ENCODE measurements at regions not wholly inside any gene's neighbourhood (a gene's known extent, or its start where the extent isn't known, plus 50 kb on each side); places are given as distances from the start of the nearest gene placed in this dataset.

- intact Hi-C loops (cut with micrococcal nuclease), result loop anchor here (10.0 kb wide), 1 partner anchor 216 kb away; no protein-coding TSS in a partner anchor
- CTCF ChIA-PET, result interaction anchor here (0.6 to 2.7 kb wide), 2 partner anchors 59 to 65 kb away, joined by 3 to 5 read pairs; no protein-coding TSS in a partner anchor
- peaks cover 25% of the 10 kb centered on the region for H3K27me3 Mint-ChIP-seq (ENCODE audit: low read depth)
Observed at GRCh38 chr22:22420580-22420979, 88.0 kb downstream of the ZNF280B start.

GRCh38 chr22:22421392-22421791 is 87.2 kb downstream of the ZNF280B start:
- CTCF ChIA-PET, result interaction anchor here (1.1 to 2.7 kb wide), 4 partner anchors 16 to 66 kb away, joined by 3 to 7 read pairs (median 4); no protein-coding TSS in a partner anchor
- intact Hi-C loops (cut with micrococcal nuclease), result loop anchor here (10.0 kb wide), 1 partner anchor 217 kb away; no protein-coding TSS in a partner anchor
- peaks cover 18% of the 10 kb centered on the region for H3K27me3 Mint-ChIP-seq (ENCODE audit: low read depth)
- H3K27ac Mint-ChIP-seq, result no peak overlapping the region
- DNase-seq, result no peak
- H3K36me3 Mint-ChIP-seq (ENCODE audit: low read depth), result no peaks in the 10 kb centered on the region
- no peaks in the 10 kb centered on the region for H3K4me1 Mint-ChIP-seq (ENCODE audit: low read depth)
- H3K4me3 Mint-ChIP-seq, result no peak overlapping the region
- no peaks in the 10 kb centered on the region for H3K9me3 Mint-ChIP-seq

More at GRCh38 chr22:22420580-22420979, 88.0 kb downstream of the ZNF280B start:
- no peak for DNase-seq
- Mint-ChIP-seq H3K4me3 (no peak overlapping the region), H3K9me3 (no peaks in the 10 kb centered on the region), H3K36me3 (ENCODE audit: low read depth) (no peaks in the 10 kb centered on the region), H3K27ac (no peak overlapping the region), H3K4me1 (ENCODE audit: low read depth) (no peaks in the 10 kb centered on the region)

GRCh38 chr22:22422629-22423112 is 85.9 kb downstream of the ZNF280B start:
- CTCF ChIA-PET, result interaction anchor here (0.7 to 2.7 kb wide), 14 partner anchors 9 to 331 kb away, joined by 3 to 18 read pairs (median 4); no protein-coding TSS in a partner anchor
- Mint-ChIP-seq H3K4me3 (no peak overlapping the region), H3K4me1 (ENCODE audit: low read depth) (no peaks in the 10 kb centered on the region), H3K36me3 (ENCODE audit: low read depth) (no peaks in the 10 kb centered on the region), H3K27me3 (ENCODE audit: low read depth) (peaks cover 10% of the 10 kb centered on the region), H3K27ac (no peak overlapping the region), H3K9me3 (no peaks in the 10 kb centered on the region)
- DNase-seq, result peak; percentile 85
- intact Hi-C loops (cut with micrococcal nuclease), result loop anchor here (2.0 to 10.0 kb wide), 2 partner anchors 66 to 218 kb away; no protein-coding TSS in a partner anchor

GRCh38 chr22:22423681-22424080 is 84.9 kb downstream of the ZNF280B start:
- Mint-ChIP-seq H3K9me3 (no peaks in the 10 kb centered on the region), H3K27ac (no peak overlapping the region), H3K4me3 (no peak overlapping the region), H3K4me1 (ENCODE audit: low read depth) (no peaks in the 10 kb centered on the region), H3K36me3 (ENCODE audit: low read depth) (no peaks in the 10 kb centered on the region), H3K27me3 (ENCODE audit: low read depth) (peaks cover 8% of the 10 kb centered on the region)
- CTCF ChIA-PET, result no interaction called here
- DNase-seq, result no peak
- intact Hi-C loops (cut with micrococcal nuclease), result loop anchor here (2.0 to 10.0 kb wide), 2 partner anchors 67 to 219 kb away; no protein-coding TSS in a partner anchor

GRCh38 chr22:22424210-22424800 is 84.2 kb downstream of the ZNF280B start:
- Mint-ChIP-seq H3K9me3 (no peaks in the 10 kb centered on the region), H3K4me1 (ENCODE audit: low read depth) (no peaks in the 10 kb centered on the region), H3K4me3 (no peak overlapping the region), H3K36me3 (ENCODE audit: low read depth) (no peaks in the 10 kb centered on the region), H3K27me3 (ENCODE audit: low read depth) (peaks cover 6% of the 10 kb centered on the region), H3K27ac (no peak overlapping the region)
- no peak for DNase-seq
- intact Hi-C loops (cut with micrococcal nuclease), result loop anchor here (10.0 kb wide), 1 partner anchor 220 kb away; no protein-coding TSS in a partner anchor
- CTCF ChIA-PET, result interaction anchor here (0.6 kb wide), 1 partner anchor 101 kb away, joined by 5 read pairs; no protein-coding TSS in a partner anchor

GRCh38 chr22:22424956-22425355 is 83.6 kb downstream of the ZNF280B start:
- intact Hi-C loops (cut with micrococcal nuclease), result loop anchor here (10.0 kb wide), 1 partner anchor 220 kb away; no protein-coding TSS in a partner anchor
- Mint-ChIP-seq H3K36me3 (ENCODE audit: low read depth) (no peaks in the 10 kb centered on the region), H3K27ac (no peak overlapping the region), H3K4me3 (no peak overlapping the region), H3K4me1 (ENCODE audit: low read depth) (no peaks in the 10 kb centered on the region), H3K27me3 (ENCODE audit: low read depth) (peaks cover 3% of the 10 kb centered on the region), H3K9me3 (no peaks in the 10 kb centered on the region)
- CTCF ChIA-PET, result interaction anchor here (0.6 to 0.7 kb wide), 2 partner anchors 101 to 229 kb away, joined by 3 to 5 read pairs; no protein-coding TSS in a partner anchor
- no peak for DNase-seq

- Mint-ChIP-seq H3K4me1 (ENCODE audit: low read depth) (no peaks in the 10 kb centered on the region), H3K9me3 (no peaks in the 10 kb centered on the region), H3K36me3 (ENCODE audit: low read depth) (no peaks in the 10 kb centered on the region), H3K27me3 (ENCODE audit: low read depth) (no peaks in the 10 kb centered on the region), H3K27ac (no peak overlapping the region), H3K4me3 (no peak overlapping the region)
- intact Hi-C loops (cut with micrococcal nuclease), result loop anchor here (10.0 kb wide), 1 partner anchor 221 kb away; no protein-coding TSS in a partner anchor
- CTCF ChIA-PET, result interaction anchor here (0.7 kb wide), 1 partner anchor 230 kb away, joined by 3 read pairs; no protein-coding TSS in a partner anchor
- DNase-seq, result no peak
Observed at GRCh38 chr22:22425356-22425755, 83.2 kb downstream of the ZNF280B start.

- intact Hi-C loops (cut with micrococcal nuclease), result loop anchor here (10.0 kb wide), 1 partner anchor 221 kb away; no protein-coding TSS in a partner anchor
- Mint-ChIP-seq H3K4me3 (no peak overlapping the region), H3K4me1 (ENCODE audit: low read depth) (no peaks in the 10 kb centered on the region), H3K9me3 (no peaks in the 10 kb centered on the region), H3K27ac (no peak overlapping the region), H3K27me3 (ENCODE audit: low read depth) (no peaks in the 10 kb centered on the region), H3K36me3 (ENCODE audit: low read depth) (no peaks in the 10 kb centered on the region)
- CTCF ChIA-PET, result no interaction called here
- no peak for DNase-seq
Observed at GRCh38 chr22:22425783-22426624, 82.5 kb downstream of the ZNF280B start.

GRCh38 chr22:22427542-22428065 is 80.9 kb downstream of the ZNF280B start:
- Mint-ChIP-seq H3K4me3 (no peak overlapping the region), H3K4me1 (ENCODE audit: low read depth) (no peaks in the 10 kb centered on the region), H3K27me3 (ENCODE audit: low read depth) (peaks cover 2% of the 10 kb centered on the region), H3K36me3 (ENCODE audit: low read depth) (no peaks in the 10 kb centered on the region), H3K27ac (no peak overlapping the region), H3K9me3 (no peaks in the 10 kb centered on the region)
- CTCF ChIA-PET, result no interaction called here
- intact Hi-C loops (cut with micrococcal nuclease), result loop anchor here (10.0 kb wide), 1 partner anchor 223 kb away; no protein-coding TSS in a partner anchor
- no peak for DNase-seq

GRCh38 chr22:22428222-22429098 is 80.1 kb downstream of the ZNF280B start:
- no peak overlapping the region for H3K4me3 Mint-ChIP-seq
- H3K9me3 Mint-ChIP-seq, result no peaks in the 10 kb centered on the region
- H3K36me3 Mint-ChIP-seq (ENCODE audit: low read depth), result no peaks in the 10 kb centered on the region
- intact Hi-C loops (cut with micrococcal nuclease), result loop anchor here (10.0 kb wide), 1 partner anchor 224 kb away; no protein-coding TSS in a partner anchor
- no peak for DNase-seq
- H3K27me3 Mint-ChIP-seq (ENCODE audit: low read depth), result peaks cover 2% of the 10 kb centered on the region
- CTCF ChIA-PET, result interaction anchor here (0.6 to 1.8 kb wide), 2 partner anchors 13 to 35 kb away, joined by 3 to 4 read pairs; no protein-coding TSS in a partner anchor
- no peak overlapping the region for H3K27ac Mint-ChIP-seq
- no peaks in the 10 kb centered on the region for H3K4me1 Mint-ChIP-seq (ENCODE audit: low read depth)
